Uterus (tissue), 3 donors: ENCODE measurements at regions not wholly inside any gene's neighbourhood (a gene's known extent, or its start where the extent isn't known, plus 50 kb on each side); places are given as distances from the start of the nearest gene placed in this dataset.

Source experiments
- DNase-seq, 2 donors: peaks; one replicate each; pipeline ENCODE4 v3.0.0-alpha.2; 2019 to 2020
- H3K27ac ChIP-seq, 2 donors: fragments of 200-600 bp; sonication (generic); 1 replicate in 1 of 2; 2 replicates in 1 of 2; pipeline ENCODE4 v1.5.1; 2016 to 2018
- H3K27me3 ChIP-seq, 2 donors: fragments of 200-600 bp; sonication (generic); one replicate each; pipeline ENCODE4 v1.5.1; 2018 to 2019; ENCODE audit warnings: control low read depth in 1 of 2
- H3K36me3 ChIP-seq, 2 donors: fragments of 200-600 bp; sonication (generic); one replicate each; pipeline ENCODE4 v1.5.1; 2019; ENCODE audit warnings: control low read depth in 1 of 2
- H3K4me1 ChIP-seq, 2 donors: fragments of 200-600 bp; sonication (generic); one replicate each; pipeline ENCODE4 v1.5.1; 2018 to 2019; ENCODE audit warnings: control low read depth in 1 of 2
- H3K4me3 ChIP-seq, 2 donors: fragments of 200-600 bp; sonication (generic); 1 replicate in 1 of 2; 2 replicates in 1 of 2; pipeline ENCODE4 v1.5.1; 2018 to 2019; ENCODE audit warnings: mild to moderate bottlenecking in 1 of 2
- H3K9me3 ChIP-seq, 2 donors: fragments of 200-600 bp; sonication (generic); one replicate each; pipeline ENCODE4 v1.5.1; 2019; ENCODE audit warnings: control low read depth in 1 of 2
- POLR2A ChIP-seq, 2 donors: fragments of 450-650 bp; IDR thresholded peaks; one replicate each; pipeline ENCODE4 v1.6.1; 2016; ENCODE audit warnings: antibody characterized with exemption in 2 of 2, mild to moderate bottlenecking in 1 of 2, moderate library complexity in 1 of 2
- intact Hi-C: fragments of 100-400 bp; cut with DNase I; formaldehyde crosslinking; loops from one replicate; pipeline ENCODE4 v1.15.1; 2023; ENCODE audit warnings: low total_unique reads
- TF ChIP-seq, protein P1 (sequence below), 4 experiments: fragments of 200-600 bp in 2 of 4; fragments of 450-650 bp in 2 of 4; sonication (generic) in 2 of 4; IDR thresholded peaks; one replicate each; pipeline ENCODE4 v1.5.1; 2016 to 2019; ENCODE audit warnings: antibody characterized with exemption in 4 of 4, mild to moderate bottlenecking in 2 of 4, moderate library complexity in 1 of 4
- donor health status: DM: yes; HTN: yes; CAD: no.

DNA sequence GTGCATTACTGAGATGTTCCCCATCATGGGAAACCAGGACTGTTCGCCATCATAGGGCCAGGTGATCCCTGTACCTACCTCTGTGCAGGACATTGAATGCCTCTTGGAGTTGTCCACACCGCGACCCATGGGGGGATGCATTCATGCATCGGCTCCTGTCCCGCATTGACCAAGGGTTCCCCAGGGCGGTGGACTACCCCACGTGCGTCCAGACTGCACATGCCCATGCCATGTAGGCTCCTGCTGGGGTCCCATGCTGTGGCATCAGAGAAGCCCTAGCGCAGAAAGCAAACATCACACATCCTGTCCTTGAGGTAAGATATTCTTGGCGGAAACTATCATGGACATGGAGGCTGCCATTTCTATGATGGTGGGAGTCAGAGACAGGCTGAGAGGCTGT, 121.6 kb upstream of the UNC5B start:
- H3K9me3 ChIP-seq = no peaks in the 10 kb centered on the region
- H3K27me3 ChIP-seq = no peaks in the 10 kb centered on the region
- no peaks in the 10 kb centered on the region for H3K36me3 ChIP-seq
- no peak for DNase-seq
- H3K27ac ChIP-seq = no peak overlapping the region
- intact Hi-C loops = no loop called here
- H3K4me1 ChIP-seq = no peaks in the 10 kb centered on the region
- H3K4me3 ChIP-seq = no peak overlapping the region
- TF ChIP-seq POLR2A (IDR thresholded peaks at IDR 0.05) = no peak

DNA sequence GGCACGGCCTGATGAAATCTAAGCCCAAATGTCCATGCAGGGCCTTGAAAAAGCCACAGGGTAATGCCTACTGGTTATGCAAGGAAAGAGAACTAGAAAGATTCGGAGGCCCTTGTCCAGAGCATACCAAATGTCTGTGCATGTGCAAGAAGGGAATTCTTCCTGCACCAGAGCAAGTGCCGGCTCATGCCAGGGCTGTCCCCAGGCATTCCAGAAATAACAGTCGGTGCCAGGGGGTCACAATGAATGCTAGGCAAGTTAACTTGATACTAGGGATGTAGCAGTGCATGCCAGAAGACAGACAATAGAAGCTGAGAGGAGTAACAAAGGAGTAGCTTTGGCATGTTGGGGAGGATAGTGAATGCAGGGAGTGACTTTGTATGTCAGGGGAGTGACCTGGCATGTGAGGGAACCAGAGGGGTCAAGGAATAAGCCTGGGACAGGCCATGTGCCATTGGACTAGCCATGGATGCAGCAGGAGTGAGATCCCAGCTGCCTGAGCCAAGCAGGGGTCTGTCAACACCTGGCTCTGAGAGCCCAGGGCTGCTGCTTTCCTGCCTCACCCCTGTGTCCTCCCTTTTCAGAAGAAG, 119.5 kb upstream of the UNC5B start:
- no peak for DNase-seq
- intact Hi-C loops = no loop called here
- Histone ChIP-seq H3K27ac (no peak overlapping the region), H3K27me3 (no peaks in the 10 kb centered on the region), H3K36me3 (no peaks in the 10 kb centered on the region), H3K4me1 (no peaks in the 10 kb centered on the region), H3K9me3 (no peaks in the 10 kb centered on the region), H3K4me3 (no peak overlapping the region)
- no peak for TF ChIP-seq POLR2A (IDR thresholded peaks at IDR 0.05)
- TF ChIP-seq, protein P1, sequence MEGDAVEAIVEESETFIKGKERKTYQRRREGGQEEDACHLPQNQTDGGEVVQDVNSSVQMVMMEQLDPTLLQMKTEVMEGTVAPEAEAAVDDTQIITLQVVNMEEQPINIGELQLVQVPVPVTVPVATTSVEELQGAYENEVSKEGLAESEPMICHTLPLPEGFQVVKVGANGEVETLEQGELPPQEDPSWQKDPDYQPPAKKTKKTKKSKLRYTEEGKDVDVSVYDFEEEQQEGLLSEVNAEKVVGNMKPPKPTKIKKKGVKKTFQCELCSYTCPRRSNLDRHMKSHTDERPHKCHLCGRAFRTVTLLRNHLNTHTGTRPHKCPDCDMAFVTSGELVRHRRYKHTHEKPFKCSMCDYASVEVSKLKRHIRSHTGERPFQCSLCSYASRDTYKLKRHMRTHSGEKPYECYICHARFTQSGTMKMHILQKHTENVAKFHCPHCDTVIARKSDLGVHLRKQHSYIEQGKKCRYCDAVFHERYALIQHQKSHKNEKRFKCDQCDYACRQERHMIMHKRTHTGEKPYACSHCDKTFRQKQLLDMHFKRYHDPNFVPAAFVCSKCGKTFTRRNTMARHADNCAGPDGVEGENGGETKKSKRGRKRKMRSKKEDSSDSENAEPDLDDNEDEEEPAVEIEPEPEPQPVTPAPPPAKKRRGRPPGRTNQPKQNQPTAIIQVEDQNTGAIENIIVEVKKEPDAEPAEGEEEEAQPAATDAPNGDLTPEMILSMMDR (IDR thresholded peaks at IDR 0.05) = no peak

DNA sequence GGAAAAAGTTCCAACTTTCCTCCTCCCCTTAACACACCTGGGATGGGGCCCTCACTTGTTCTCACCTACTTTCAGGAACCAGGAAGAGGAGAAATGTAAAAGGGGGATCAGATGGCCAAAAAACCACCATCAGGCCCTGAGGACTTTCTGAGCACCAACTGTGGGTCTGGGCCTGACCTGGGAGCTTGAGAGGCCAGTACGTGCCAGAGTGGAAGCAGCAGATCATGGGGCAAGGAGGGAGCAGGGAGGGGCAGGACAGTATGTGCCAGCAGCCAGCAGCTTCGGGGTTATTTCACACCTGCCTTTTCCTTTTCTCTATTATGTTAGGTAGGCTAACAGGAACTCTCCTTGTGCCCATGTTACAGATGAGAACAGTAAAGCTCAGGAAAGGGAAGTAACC, 118.8 kb upstream of the UNC5B start:
- Histone ChIP-seq H3K9me3 (no peaks in the 10 kb centered on the region), H3K27me3 (no peaks in the 10 kb centered on the region), H3K36me3 (no peaks in the 10 kb centered on the region), H3K4me3 (no peak overlapping the region), H3K27ac (no peak overlapping the region), H3K4me1 (no peaks in the 10 kb centered on the region)
- no peak for DNase-seq
- no peak for TF ChIP-seq POLR2A (IDR thresholded peaks at IDR 0.05)
- TF ChIP-seq, protein P1 (IDR thresholded peaks at IDR 0.05) = no peak
- intact Hi-C loops = no loop called here

DNA sequence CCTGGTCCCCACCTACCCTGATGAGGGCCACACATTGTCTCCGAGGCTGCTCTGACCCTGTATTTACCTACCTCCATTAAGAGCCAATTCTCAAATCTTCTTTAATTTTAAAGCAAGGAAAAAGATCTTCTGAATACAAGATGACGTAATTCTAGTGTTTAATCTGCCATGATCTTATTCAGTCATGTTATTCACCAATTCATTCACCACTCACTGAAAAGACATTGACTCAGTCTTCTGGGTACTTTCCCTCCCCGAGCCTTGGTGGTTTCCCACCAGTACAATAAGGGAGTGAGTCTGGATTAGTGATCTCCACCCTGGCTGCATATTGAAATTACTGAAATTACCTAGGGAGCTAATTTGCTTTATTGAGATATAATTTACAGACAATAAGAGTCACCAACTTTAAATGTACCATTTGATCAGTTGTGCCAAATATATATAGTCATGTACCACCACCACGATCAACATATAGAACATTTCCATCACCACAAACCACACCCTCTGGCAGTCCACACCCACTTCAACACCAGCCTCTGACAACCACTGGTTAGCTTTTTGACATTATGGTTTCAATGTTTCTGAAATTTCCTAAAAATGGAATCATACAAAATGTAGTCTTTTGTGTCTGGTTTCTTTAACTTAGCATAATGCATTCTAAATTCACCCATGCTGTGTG, 117.5 kb upstream of the UNC5B start:
- H3K36me3 ChIP-seq = no peaks in the 10 kb centered on the region
- no peak for TF ChIP-seq POLR2A (IDR thresholded peaks at IDR 0.05)
- TF ChIP-seq, protein P1 (IDR thresholded peaks at IDR 0.05) = no peak
- intact Hi-C loops = no loop called here
- H3K27ac ChIP-seq = no peak overlapping the region
- H3K4me3 ChIP-seq = no peak overlapping the region
- H3K9me3 ChIP-seq = no peaks in the 10 kb centered on the region
- no peak for DNase-seq
- H3K27me3 ChIP-seq = no peaks in the 10 kb centered on the region
- H3K4me1 ChIP-seq = no peaks in the 10 kb centered on the region

DNA sequence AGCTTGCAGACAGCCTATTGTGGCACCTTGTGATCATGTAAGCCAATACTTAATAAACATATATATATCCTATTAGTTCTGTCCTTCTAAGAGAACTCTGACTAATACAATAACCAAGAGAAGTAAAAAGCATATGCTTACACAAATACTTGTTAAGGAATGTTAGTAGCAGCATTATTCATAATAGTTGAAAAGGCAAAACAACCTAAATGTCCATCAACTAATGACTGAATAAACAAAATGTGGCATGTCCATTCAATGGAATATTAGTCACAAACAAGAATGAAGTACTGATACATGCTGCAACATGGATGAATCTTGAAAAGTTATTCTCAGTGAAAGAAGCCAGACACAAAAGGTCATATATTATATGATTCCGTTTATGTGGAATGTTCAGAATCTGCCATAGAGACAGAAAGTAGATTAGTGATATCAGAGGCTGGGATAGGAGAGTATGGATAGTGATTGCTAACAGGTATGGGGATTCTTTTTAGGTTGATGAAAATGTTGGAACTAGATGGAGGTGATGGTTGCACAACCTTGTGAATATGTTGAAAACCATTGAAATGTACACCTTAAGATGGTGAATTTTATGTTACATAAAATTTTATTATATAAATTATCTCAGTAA, 112.5 kb upstream of the UNC5B start:
- intact Hi-C loops = no loop called here
- Histone ChIP-seq H3K4me3 (no peak overlapping the region), H3K36me3 (no peaks in the 10 kb centered on the region), H3K27ac (no peak overlapping the region), H3K27me3 (no peaks in the 10 kb centered on the region), H3K4me1 (no peaks in the 10 kb centered on the region), H3K9me3 (no peaks in the 10 kb centered on the region)
- TF ChIP-seq, protein P1 (IDR thresholded peaks at IDR 0.05) = no peak
- no peak for TF ChIP-seq POLR2A (IDR thresholded peaks at IDR 0.05)
- DNase-seq = no peak
